ENCODE measurements at regions not wholly inside any gene's neighbourhood (a gene's known extent, or its start where the extent isn't known, plus 50 kb on each side); places are given as distances from the start of the nearest gene placed in this dataset.
"Not testable (repeated sequence)": the region's sequence is repeated elsewhere in the genome, so short reads cannot be mapped to it uniquely, and the experiment has no call there.

- DNase-seq: no peak
Observed at GRCh38 chr16:5214466-5214865, 116.9 kb upstream of the EEF2KMT start.

- DNase-seq: not testable (repeated sequence)
Observed at GRCh38 chr16:5212501-5212900, 114.9 kb upstream of the EEF2KMT start.

DNA sequence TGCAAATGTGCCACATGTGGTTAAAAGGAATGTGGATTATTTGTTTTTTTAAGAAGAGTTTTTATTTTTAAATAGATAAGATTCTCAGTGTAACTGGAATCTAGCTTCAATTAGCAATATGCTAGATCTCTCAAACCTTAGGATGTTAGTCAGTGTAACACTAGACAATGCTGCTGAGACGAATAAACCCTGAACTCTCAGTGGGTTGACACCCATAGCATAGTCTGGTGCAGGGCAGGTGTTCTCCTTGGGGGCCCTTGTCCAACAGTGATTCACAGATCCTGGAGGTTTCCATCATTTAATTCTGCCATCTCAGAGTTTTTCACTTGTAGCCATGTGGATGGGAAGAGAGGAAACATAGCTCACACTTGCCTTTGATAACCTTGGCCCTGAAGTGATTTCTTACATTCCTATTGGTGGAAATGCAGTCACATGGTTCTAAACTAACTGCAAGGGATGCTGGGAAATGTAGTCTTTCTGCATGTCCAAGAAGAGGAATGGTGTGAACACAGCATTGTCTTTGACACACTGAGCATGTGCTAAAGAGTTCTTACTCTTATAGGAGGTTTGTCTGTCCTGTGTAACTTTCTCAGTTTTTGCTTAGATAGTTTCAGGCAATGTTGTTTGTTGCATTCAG lies 110.4 kb upstream of the EEF2KMT start:
- peak; percentile 47 for DNase-seq

- DNase-seq: no peak
Observed at GRCh38 chr16:5207001-5207523, 109.5 kb upstream of the EEF2KMT start.

- no peak for DNase-seq
Observed at GRCh38 chr16:5206331-5206990, 108.9 kb upstream of the EEF2KMT start.

- no peak for DNase-seq
Observed at GRCh38 chr16:5205361-5206040, 107.9 kb upstream of the EEF2KMT start.

DNA sequence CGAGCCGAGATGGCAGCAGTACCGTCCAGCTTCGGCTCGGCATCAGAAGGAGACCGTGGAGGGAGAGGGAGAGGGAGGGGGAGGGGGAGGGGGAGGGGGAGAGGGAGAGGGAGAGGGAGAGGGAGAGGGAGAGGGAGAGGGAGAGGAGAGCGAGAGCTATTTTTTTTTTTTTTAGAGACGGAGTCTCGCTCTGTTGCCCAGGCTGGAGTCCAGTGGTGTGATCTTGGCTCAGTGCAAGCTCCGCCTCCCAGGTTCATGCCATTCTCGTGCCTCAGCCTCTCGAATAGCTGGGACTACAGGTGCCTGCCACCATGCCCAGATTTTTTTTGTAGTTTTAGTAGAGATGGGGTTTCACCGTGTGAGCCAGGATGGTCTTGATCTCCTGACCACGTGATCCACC lies 106.1 kb upstream of the EEF2KMT start:
- not testable (repeated sequence) for DNase-seq

GRCh38 chr16:5200123-5200522 lies 102.5 kb upstream of the EEF2KMT start:
- no peak for DNase-seq

DNA sequence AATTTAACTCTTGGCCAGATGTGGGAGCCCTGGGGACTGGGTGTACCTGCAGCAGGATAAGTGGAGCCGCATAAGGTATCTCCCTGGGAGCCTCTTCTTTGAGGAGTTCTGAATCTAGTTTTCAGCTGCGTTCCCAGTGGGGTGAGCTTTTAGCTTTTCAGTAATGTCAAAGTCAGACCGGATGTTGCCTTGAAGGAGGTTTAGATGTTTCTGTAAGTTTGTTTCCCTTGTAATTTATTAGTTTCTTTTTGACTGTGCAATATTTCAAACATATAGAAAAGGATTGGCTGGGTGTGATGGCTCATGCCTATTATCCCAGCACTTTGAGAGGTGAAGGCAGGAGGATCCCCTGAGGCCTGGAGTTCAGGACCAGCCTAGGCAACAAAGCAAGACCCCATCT lies 98.6 kb upstream of the EEF2KMT start:
- no peak for DNase-seq

DNA sequence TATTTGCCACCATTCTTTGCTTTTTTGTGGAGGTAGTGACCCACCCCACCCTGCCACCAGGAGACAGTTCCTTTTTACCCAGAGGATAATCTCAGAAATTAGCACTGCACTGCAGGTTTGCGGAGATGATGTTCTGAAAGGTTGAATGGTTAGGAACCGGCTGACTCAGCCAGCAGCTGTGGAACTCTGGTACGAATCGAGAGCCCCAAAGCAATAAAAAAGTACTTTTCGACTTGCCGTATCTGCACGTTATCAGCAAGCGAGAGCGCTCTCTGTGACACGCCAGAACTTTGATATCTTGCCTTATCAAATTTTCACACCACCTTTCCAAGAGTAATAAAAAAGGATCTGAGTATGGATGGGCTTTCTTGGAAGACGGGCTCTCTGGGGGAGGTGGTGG lies 96.3 kb upstream of the EEF2KMT start:
- DNase-seq: no peak

- DNase-seq: no peak
Observed at GRCh38 chr16:5188989-5189352, 91.4 kb upstream of the EEF2KMT start.

- no peak for DNase-seq
Observed at GRCh38 chr16:5188318-5188988, 90.9 kb upstream of the EEF2KMT start.

DNA sequence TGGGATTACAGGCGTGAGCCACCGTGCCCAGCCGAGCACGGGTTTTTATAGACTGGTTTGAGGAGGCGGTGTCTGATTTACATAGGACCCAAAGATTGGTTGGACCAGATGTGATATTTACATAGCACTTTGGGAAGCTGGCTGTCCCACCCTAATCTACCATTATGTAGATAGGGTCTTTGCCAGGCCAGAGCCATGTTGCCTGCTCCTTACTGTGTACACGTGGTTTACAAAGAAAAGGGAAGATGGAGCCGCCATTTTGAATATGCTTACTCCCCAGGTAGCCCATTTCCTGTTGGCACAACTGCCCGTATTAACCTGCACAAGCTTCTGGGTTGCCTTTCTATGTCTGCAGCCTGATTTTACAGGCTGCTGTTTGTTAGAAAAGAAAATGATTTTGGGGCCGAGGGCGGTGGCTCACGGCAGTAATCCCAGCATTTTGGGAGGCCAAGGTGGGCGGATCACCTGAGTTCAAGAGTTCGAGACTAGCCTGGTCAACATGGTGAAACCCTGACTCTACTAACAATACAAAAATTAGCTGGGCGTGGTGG lies 89.9 kb upstream of the EEF2KMT start:
- DNase-seq: no peak

- no peak for DNase-seq
Observed at GRCh38 chr16:5186381-5186903, 88.8 kb upstream of the EEF2KMT start.

DNA sequence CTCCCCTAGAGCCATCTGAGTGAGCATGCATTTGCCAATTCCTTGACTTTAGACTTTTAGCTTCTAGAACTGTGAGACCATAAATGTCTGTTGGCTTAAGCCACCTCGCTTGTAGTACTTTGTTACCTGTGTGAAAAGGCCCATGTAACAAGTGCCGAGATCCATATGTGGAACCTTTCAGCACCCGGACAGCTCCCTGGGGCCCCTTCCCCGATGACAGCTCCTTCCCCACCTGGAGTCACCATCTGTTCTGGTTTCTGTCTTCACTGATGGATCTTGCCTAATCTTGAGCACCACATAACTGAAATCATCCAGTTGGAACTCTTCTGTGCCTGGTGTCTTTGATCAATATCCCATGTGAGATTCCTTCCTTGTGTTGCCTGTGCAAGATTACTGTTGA lies 78.9 kb upstream of the EEF2KMT start:
- DNase-seq: no peak

- no peak for DNase-seq
Observed at GRCh38 chr16:5175266-5175665, 77.7 kb upstream of the EEF2KMT start.

- no peak for DNase-seq
Observed at GRCh38 chr16:5166486-5166885, 68.9 kb upstream of the EEF2KMT start.

GRCh38 chr16:5165429-5165828 lies 67.8 kb upstream of the EEF2KMT start:
- not testable (repeated sequence) for DNase-seq

DNA sequence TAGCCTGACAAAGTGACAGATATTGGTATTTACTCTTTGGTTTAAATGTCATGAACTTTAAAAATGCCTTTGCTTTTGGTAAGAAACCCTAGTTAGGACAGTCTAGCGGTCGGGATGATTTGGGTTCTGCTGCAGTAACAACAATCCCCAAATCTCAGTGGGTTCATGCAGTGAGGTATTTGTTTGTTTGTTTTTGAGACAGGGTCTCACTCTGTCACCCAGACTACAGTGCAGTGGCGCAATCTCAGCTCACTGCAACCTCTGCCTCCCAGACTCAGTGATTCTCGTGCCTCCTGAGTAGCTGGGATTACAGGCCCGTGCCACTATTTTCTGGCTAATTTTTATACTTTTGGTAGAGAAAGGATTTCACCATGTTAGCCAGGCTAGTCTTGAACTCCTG lies 65.2 kb upstream of the EEF2KMT start:
- DNase-seq: not testable (repeated sequence)

- DNase-seq: not testable (repeated sequence)
Observed at GRCh38 chr16:5161888-5162287, 64.3 kb upstream of the EEF2KMT start.

GRCh38 chr16:5160010-5160409 lies 62.4 kb upstream of the EEF2KMT start:
- not testable (repeated sequence) for DNase-seq

DNA sequence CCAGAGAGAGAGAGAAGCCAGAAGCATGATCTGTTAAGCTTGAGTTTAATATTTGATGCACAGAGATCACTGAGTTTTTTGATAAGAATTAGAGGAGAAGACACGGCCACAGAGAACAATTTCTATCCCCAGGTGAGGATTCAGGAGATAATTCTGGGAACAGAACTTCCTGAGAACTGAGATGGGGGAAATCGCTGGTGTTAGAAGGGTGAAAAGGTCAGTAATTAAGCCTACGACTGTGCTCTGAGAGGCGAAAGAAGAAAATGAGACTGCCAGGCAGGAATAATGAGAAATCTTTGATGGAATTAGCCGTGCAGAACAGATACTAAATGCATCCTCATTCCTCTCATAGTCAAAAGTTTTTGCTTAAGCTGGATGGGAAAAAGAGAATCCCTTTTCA lies 61.9 kb upstream of the EEF2KMT start:
- not testable (repeated sequence) for DNase-seq

DNA sequence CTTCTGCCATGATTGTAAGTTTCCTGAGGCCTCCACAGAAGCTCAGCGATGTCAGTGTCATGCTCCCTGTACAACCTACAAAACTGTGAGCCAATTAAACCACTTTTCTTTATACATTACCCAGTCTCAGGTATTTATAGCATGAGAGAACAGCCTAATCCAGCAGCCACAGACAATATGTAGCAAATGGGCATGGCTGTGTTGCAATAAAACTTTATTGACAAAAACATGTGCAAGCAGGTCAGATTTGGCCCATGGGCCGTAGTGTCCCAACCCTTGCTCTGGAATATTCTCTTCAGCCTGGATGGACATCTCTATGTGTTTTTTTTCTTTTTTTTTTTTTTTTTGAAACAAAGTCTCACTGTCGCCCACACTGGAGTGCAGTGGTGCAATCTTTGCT lies 60.9 kb upstream of the EEF2KMT start:
- no peak for DNase-seq
